ENCODE measurements at regions not wholly inside any gene's neighbourhood (a gene's known extent, or its start where the extent isn't known, plus 50 kb on each side); places are given as distances from the start of the nearest gene placed in this dataset.

- no peak for TF ChIP-seq CTCF (IDR thresholded peaks at IDR 0.05; ENCODE audit: low read depth, low read length, missing control alignments)
- DNase-seq (ENCODE audit: low read depth), result no peak
- no peak overlapping the region for H3K4me3 ChIP-seq (ENCODE audit: low read depth, low read length)
These were observed 1618.8 kb upstream of the ACVR2A start for GRCh38 chr2:146226077-146226476.

GRCh38 chr2:146221826-146222225 lies 1623.0 kb upstream of the ACVR2A start:
- TF ChIP-seq CTCF (IDR thresholded peaks at IDR 0.05; ENCODE audit: low read depth, low read length, missing control alignments), result no peak
- no peak for DNase-seq (ENCODE audit: low read depth)
- no peak overlapping the region for H3K4me3 ChIP-seq (ENCODE audit: low read depth, low read length)

GRCh38 chr2:146220957-146221356 lies 1623.9 kb upstream of the ACVR2A start:
- no peak for DNase-seq (ENCODE audit: low read depth)
- no peak for TF ChIP-seq CTCF (IDR thresholded peaks at IDR 0.05; ENCODE audit: low read depth, low read length, missing control alignments)
- no peak overlapping the region for H3K4me3 ChIP-seq (ENCODE audit: low read depth, low read length)

- H3K4me3 ChIP-seq (ENCODE audit: low read depth, low read length), result no peak overlapping the region
- DNase-seq (ENCODE audit: low read depth), result no peak
- no peak for TF ChIP-seq CTCF (IDR thresholded peaks at IDR 0.05; ENCODE audit: low read depth, low read length, missing control alignments)
These were observed 1630.4 kb upstream of the ACVR2A start for GRCh38 chr2:146214394-146214929.

GRCh38 chr2:146213674-146214073 lies 1631.2 kb upstream of the ACVR2A start:
- H3K4me3 ChIP-seq (ENCODE audit: low read depth, low read length), result no peak overlapping the region
- no peak for TF ChIP-seq CTCF (IDR thresholded peaks at IDR 0.05; ENCODE audit: low read depth, low read length, missing control alignments)
- DNase-seq (ENCODE audit: low read depth), result no peak

- no peak for DNase-seq (ENCODE audit: low read depth)
- no peak for TF ChIP-seq CTCF (IDR thresholded peaks at IDR 0.05; ENCODE audit: low read depth, low read length, missing control alignments)
- H3K4me3 ChIP-seq (ENCODE audit: low read depth, low read length), result no peak overlapping the region
These were observed 1632.2 kb upstream of the ACVR2A start for GRCh38 chr2:146212602-146213001.

- no peak overlapping the region for H3K4me3 ChIP-seq (ENCODE audit: low read depth, low read length)
- no peak for DNase-seq (ENCODE audit: low read depth)
- TF ChIP-seq CTCF (IDR thresholded peaks at IDR 0.05; ENCODE audit: low read depth, low read length, missing control alignments), result no peak
These were observed 1635.0 kb upstream of the ACVR2A start for GRCh38 chr2:146209842-146210275.

Data from GM12864 (cell line).